H1 (cell line): ENCODE measurements at regions not wholly inside any gene's neighbourhood (a gene's known extent, or its start where the extent isn't known, plus 50 kb on each side); places are given as distances from the start of the nearest gene placed in this dataset.

Experiments used
- CTCF ChIA-PET: fragments of 300-600 bp; sonication (Branson Sonifier 250); formaldehyde crosslinking; loops from one replicate; lab custom pipeline; 2021; ENCODE audit not compliant: partially characterized antibody; lab: Charles Lee
- POLR2A ChIA-PET: fragments of 300-600 bp; sonication (Branson Sonifier 250); formaldehyde crosslinking; loops from one replicate; lab custom pipeline; 2021; ENCODE audit warnings: inconsistent platforms; ENCODE audit not compliant: partially characterized antibody; lab: Charles Lee
- DNase-seq, 2 experiments: peaks; one replicate each; pipeline versions ENCODE4 v3.0.0 to v3.0.0-alpha.2; 2010 to 2022; ENCODE audit warnings: low spot score in 2 of 2, low read depth in 1 of 2, mixed read lengths in 1 of 2
- FAIRE-seq: peaks from 2 replicates; lab custom pipeline; 2011; peaks lifted over from hg19 to GRCh38; lab: Jason Lieb, UNC
- H2AFZ ChIP-seq: 2 replicates; pipeline ENCODE4 v1.8.1; 2012; ENCODE audit warnings: low read length, inconsistent platforms
- H2AK5ac ChIP-seq: 2 replicates; pipeline ENCODE4 v1.6.1; 2013; ENCODE audit warnings: low read depth, low read length
- H2BK120ac ChIP-seq: replicated peaks from 2 replicates; pipeline ENCODE3; 2013; ENCODE audit warnings: low read depth, low read length, inconsistent platforms
- H2BK12ac ChIP-seq: 2 replicates; pipeline ENCODE4 v1.6.1; 2013; ENCODE audit warnings: low read depth, low read length
- H2BK15ac ChIP-seq: 2 replicates; pipeline ENCODE4 v1.6.1; 2013; ENCODE audit warnings: low read length
- H2BK20ac ChIP-seq: 2 replicates; pipeline ENCODE4 v1.6.1; 2013; ENCODE audit warnings: low read length
- H2BK5ac ChIP-seq: 2 replicates; pipeline ENCODE4 v1.6.1; 2013; ENCODE audit warnings: low read depth, low read length
- H3K14ac ChIP-seq: 2 replicates; pipeline ENCODE4 v1.6.1; 2013; ENCODE audit warnings: inconsistent platforms; ENCODE audit not compliant: insufficient read length
- H3K18ac ChIP-seq: 2 replicates; pipeline ENCODE4 v1.6.1; 2013; ENCODE audit warnings: low read length; ENCODE audit errors: extremely low read depth
- H3K23ac ChIP-seq: 2 replicates; pipeline ENCODE4 v1.6.1; 2013; ENCODE audit warnings: inconsistent platforms; ENCODE audit not compliant: insufficient read length
- H3K23me2 ChIP-seq: 2 replicates; pipeline ENCODE4 v1.6.1; 2013; ENCODE audit warnings: low read depth, low read length
- H3K27ac ChIP-seq: 2 replicates; pipeline ENCODE4 v1.6.1; 2011; ENCODE audit warnings: low read depth, low read length, inconsistent platforms
- H3K27me3 ChIP-seq, 4 experiments: replicated peaks in 1 of 4; 1 replicate in 1 of 4; 2 replicates in 3 of 4; pipeline versions ENCODE4 v1.6.1 to v1.8.1; 2011 to 2013; ENCODE audit warnings: low read length in 3 of 4, mild to moderate bottlenecking in 3 of 4, inconsistent platforms in 2 of 4, mixed read lengths in 2 of 4, moderate library complexity in 1 of 4; ENCODE audit not compliant: control insufficient read depth in 3 of 4, insufficient read depth in 3 of 4; ENCODE audit errors: extremely low read depth in 1 of 4
- H3K36me3 ChIP-seq, 4 experiments: 2 replicates each; pipeline versions ENCODE4 v1.6.1 to v1.8.1; 2011 to 2013; ENCODE audit warnings: mild to moderate bottlenecking in 4 of 4, low read length in 3 of 4, moderate library complexity in 2 of 4, control low read depth in 1 of 4, inconsistent platforms in 1 of 4; ENCODE audit not compliant: insufficient read depth in 4 of 4, control insufficient read depth in 2 of 4
- H3K4ac ChIP-seq: replicated peaks from 2 replicates; pipeline ENCODE3; 2013; ENCODE audit warnings: low read length, low read depth, mixed read lengths, inconsistent platforms; ENCODE audit not compliant: insufficient read length
- H3K4me1 ChIP-seq, 4 experiments: replicated peaks in 1 of 4; 1 replicate in 1 of 4; 2 replicates in 3 of 4; pipeline versions ENCODE4 v1.6.1 to v1.8.1; 2011 to 2013; ENCODE audit warnings: low read length in 3 of 4, inconsistent platforms in 2 of 4, mixed read lengths in 1 of 4; ENCODE audit not compliant: insufficient read depth in 4 of 4, control insufficient read depth in 3 of 4
- H3K4me2 ChIP-seq, 2 experiments: 2 replicates each; pipeline versions ENCODE4 v1.6.1 to v1.8.1; 2011 to 2013; ENCODE audit warnings: low read depth in 2 of 2, low read length in 2 of 2, control low read depth in 1 of 2, inconsistent platforms in 1 of 2, mild to moderate bottlenecking in 1 of 2; ENCODE audit not compliant: insufficient read depth in 1 of 2
- H3K4me3 ChIP-seq, 4 experiments: fragments of 200-600, 300-600 bp in 1 of 4; sonication (generic), shearing (Covaris generic), sonication (Bioruptor Twin) in 1 of 4; 2 replicates each; pipeline versions ENCODE4 v1.5.1 to v1.8.1; 2011 to 2016; ENCODE audit warnings: low read length in 4 of 4, low read depth in 3 of 4, control low read depth in 2 of 4, inconsistent platforms in 2 of 4, mild to moderate bottlenecking in 2 of 4, mixed read lengths in 1 of 4, moderate library complexity in 1 of 4; ENCODE audit not compliant: insufficient read depth in 2 of 4; ENCODE audit errors: extremely low read depth in 1 of 4
- H3K56ac ChIP-seq: replicated peaks from 2 replicates; pipeline ENCODE3; 2013; ENCODE audit warnings: low read depth, mild to moderate bottlenecking, mixed read lengths, low read length, inconsistent platforms; ENCODE audit not compliant: insufficient read length
- H3K79me1 ChIP-seq: 2 replicates; pipeline ENCODE4 v1.6.1; 2013; ENCODE audit warnings: low read depth, low read length, control low read depth
- H3K79me2 ChIP-seq, 2 experiments: 2 replicates each; pipeline versions ENCODE4 v1.6.1 to v1.8.1; 2012 to 2013; ENCODE audit warnings: low read length in 2 of 2, mild to moderate bottlenecking in 2 of 2, inconsistent platforms in 1 of 2; ENCODE audit not compliant: insufficient read depth in 2 of 2, control insufficient read depth in 1 of 2
- H3K9ac ChIP-seq, 4 experiments: replicated peaks in 1 of 4; 1 replicate in 1 of 4; 2 replicates in 3 of 4; pipeline versions ENCODE4 v1.6.1 to v1.8.1; 2011 to 2013; ENCODE audit warnings: low read depth in 3 of 4, low read length in 3 of 4, control low read depth in 2 of 4, mild to moderate bottlenecking in 2 of 4, moderate library complexity in 2 of 4, inconsistent platforms in 1 of 4; ENCODE audit errors: extremely low read depth in 1 of 4
- H3K9me3 ChIP-seq, 2 experiments: 2 replicates each; pipeline versions ENCODE4 v1.6.1 to v1.8.1; 2012 to 2013; ENCODE audit warnings: mild to moderate bottlenecking in 2 of 2, moderate library complexity in 2 of 2, control low read depth in 1 of 2, inconsistent platforms in 1 of 2, low read depth in 1 of 2, low read length in 1 of 2, mixed read lengths in 1 of 2; ENCODE audit not compliant: insufficient read depth in 2 of 2
- H4K20me1 ChIP-seq, 2 experiments: replicated peaks in 1 of 2; 2 replicates each; pipeline versions ENCODE3 to v1.8.1; 2011 to 2013; ENCODE audit warnings: inconsistent platforms in 2 of 2, low read length in 2 of 2, mild to moderate bottlenecking in 1 of 2; ENCODE audit not compliant: insufficient read depth in 2 of 2, control insufficient read depth in 1 of 2
- H4K5ac ChIP-seq: 2 replicates; pipeline ENCODE4 v1.6.1; 2013; ENCODE audit warnings: low read length, low read depth, mixed read lengths, inconsistent platforms; ENCODE audit not compliant: insufficient read length
- H4K8ac ChIP-seq: 2 replicates; pipeline ENCODE4 v1.8.0; 2013; ENCODE audit warnings: mild to moderate bottlenecking, moderate library complexity, low read length, inconsistent platforms; ENCODE audit not compliant: insufficient read depth; ENCODE audit errors: extremely low read depth
- H4K91ac ChIP-seq: replicated peaks from 2 replicates; pipeline ENCODE3; 2013; ENCODE audit warnings: low read length, mixed read lengths, inconsistent platforms; ENCODE audit not compliant: insufficient read length
- CHD1 ChIP-seq: IDR thresholded peaks from 2 replicates; pipeline ENCODE4 v1.6.1; 2012; ENCODE audit warnings: low read depth, low read length, improper control_type of control experiment
- EP300 ChIP-seq, 2 experiments: IDR thresholded peaks; 1 replicate in 1 of 2; 2 replicates in 1 of 2; pipeline ENCODE4 v1.6.1; 2011 to 2012; ENCODE audit warnings: low read depth in 2 of 2, low read length in 2 of 2, mild to moderate bottlenecking in 2 of 2, borderline replicate concordance in 1 of 2, inconsistent platforms in 1 of 2, moderate library complexity in 1 of 2
- GTF2F1 ChIP-seq: IDR thresholded peaks from 2 replicates; pipeline ENCODE4 v1.6.1; 2012; ENCODE audit warnings: low read depth, low read length, improper control_type of control experiment, borderline replicate concordance
- KDM4A ChIP-seq: IDR thresholded peaks from one replicate; pipeline ENCODE4 v1.7.1; 2012; ENCODE audit warnings: low read depth, mild to moderate bottlenecking, moderate library complexity, low read length, inconsistent platforms; ENCODE audit not compliant: severe bottlenecking
- NANOG ChIP-seq: IDR thresholded peaks from 2 replicates; pipeline ENCODE4 v1.6.1; 2011; ENCODE audit warnings: low read length, low read depth, mild to moderate bottlenecking, inconsistent platforms; ENCODE audit not compliant: insufficient read depth, poor library complexity, severe bottlenecking
- SAP30 ChIP-seq: fragments of 300-600 bp; sonication (generic); IDR thresholded peaks from 2 replicates; pipeline ENCODE4 v1.7.1; 2012; ENCODE audit warnings: low read length, moderate library complexity, mild to moderate bottlenecking, inconsistent platforms; ENCODE audit not compliant: insufficient read depth, insufficient replicate concordance
- SIRT6 ChIP-seq: IDR thresholded peaks from one replicate; pipeline ENCODE4 v1.7.1; 2012; ENCODE audit warnings: low read length, inconsistent platforms
- SP1 ChIP-seq: IDR thresholded peaks from 2 replicates; pipeline ENCODE4 v1.6.1; 2011; ENCODE audit warnings: low read depth, low read length
- SP2 ChIP-seq: IDR thresholded peaks from 2 replicates; pipeline ENCODE4 v1.6.1; 2012; ENCODE audit warnings: mild to moderate bottlenecking, low read length, inconsistent platforms
- TCF12 ChIP-seq: IDR thresholded peaks from 2 replicates; pipeline ENCODE4 v1.6.1; 2011; ENCODE audit warnings: low read depth, mild to moderate bottlenecking, low read length
- TEAD4 ChIP-seq: IDR thresholded peaks from 2 replicates; pipeline ENCODE4 v1.6.1; 2012; ENCODE audit warnings: low read depth, low read length, inconsistent platforms, mixed read lengths
- WGBS, 2 experiments: shearing (Covaris generic) in 1 of 2; methylation state at CpG; one replicate each; pipeline versions ENCODE4 v1.1.6 to v1.1.7; 2013 to 2015; ENCODE audit warnings: low lambda C conversion rate in 2 of 2, mixed read lengths in 2 of 2, inconsistent platforms in 1 of 2, low coverage in 1 of 2, missing lambda C conversion rate in 1 of 2; ENCODE audit not compliant: insufficient replicate concordance in 2 of 2, insufficient coverage in 1 of 2, insufficient read length in 1 of 2; ENCODE audit errors: extremely low coverage in 1 of 2, missing lambda C conversion rate in 1 of 2; 5-methylcytosine and 5-hydroxymethylcytosine counted together
- TF ChIP-seq, protein P1 (sequence below), 3 experiments: IDR thresholded peaks; 1 replicate in 2 of 3; 2 replicates in 1 of 3; pipeline versions ENCODE4 v1.5.1 to v1.6.1; 2011; ENCODE audit warnings: low read length in 3 of 3, mild to moderate bottlenecking in 3 of 3, inconsistent platforms in 2 of 3, low read depth in 1 of 3, moderate library complexity in 1 of 3; ENCODE audit not compliant: insufficient read depth in 1 of 3; ENCODE audit errors: control extremely low read depth in 1 of 3

DNA sequence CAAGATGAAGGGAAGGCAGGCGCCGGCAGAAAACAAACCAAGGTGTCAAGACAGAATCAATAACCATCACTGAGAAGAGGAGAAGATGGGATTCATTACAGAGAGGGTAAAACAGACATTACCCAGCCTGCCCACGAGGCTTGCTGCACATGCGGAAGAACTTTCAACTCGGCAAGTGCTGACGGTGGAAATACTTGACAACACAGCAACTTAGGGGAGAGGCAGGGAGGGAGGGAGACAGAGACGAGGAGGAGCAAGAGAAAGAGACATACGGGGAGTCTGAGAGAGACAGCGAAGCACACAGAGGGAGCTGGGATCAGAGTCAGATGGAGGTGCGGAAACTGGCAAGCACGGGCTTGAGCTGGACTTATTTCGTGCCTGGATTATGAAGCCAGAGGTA lies 129.3 kb upstream of the NECTIN1 start:
- H2BK5ac ChIP-seq: no peak overlapping the region
- H3K9me3 ChIP-seq: peaks cover 0 to 3% of the 10 kb centered on the region in 2 experiments; a peak in 1 of 4 replicates
- no peak overlapping the region for H4K8ac ChIP-seq
- H4K5ac ChIP-seq: no peak overlapping the region
- H2AK5ac ChIP-seq: no peak overlapping the region
- no peak overlapping the region for H2BK20ac ChIP-seq
- H2BK120ac ChIP-seq: no peak overlapping the region
- no peak overlapping the region for H3K56ac ChIP-seq
- H3K14ac ChIP-seq: no peak overlapping the region
- FAIRE-seq: no peak
- no peak overlapping the region for H3K9ac ChIP-seq
- 89% methylated on average over 12 of the region's 12 CpGs; no CpG with 5 or more reads in 1 of the 2 experiments for WGBS, 2 experiments
- no peaks in the 10 kb centered on the region; a peak in 2 of 7 replicates for H3K27me3 ChIP-seq
- H3K79me1 ChIP-seq: no peaks in the 10 kb centered on the region
- H3K4me2 ChIP-seq: no peak overlapping the region
- H2BK15ac ChIP-seq: no peak overlapping the region
- CTCF ChIA-PET: interaction anchor here (1.2 to 1.7 kb wide), 2 partner anchors 22 to 191 kb away, joined by 3 to 4 read pairs; no protein-coding TSS in a partner anchor
- H3K4me3 ChIP-seq: no peak overlapping the region
- no peak overlapping the region for H4K91ac ChIP-seq
- H3K79me2 ChIP-seq: no peaks in the 10 kb centered on the region
- H3K23ac ChIP-seq: no peak overlapping the region
- peaks cover 0 to 1% of the 10 kb centered on the region in 2 experiments for H4K20me1 ChIP-seq
- H2BK12ac ChIP-seq: no peak overlapping the region
- no peak overlapping the region for H3K27ac ChIP-seq
- no peak overlapping the region for H3K4ac ChIP-seq
- H3K4me1 ChIP-seq: no peaks in the 10 kb centered on the region
- H3K18ac ChIP-seq: no peak overlapping the region
- DNase-seq: no peak
- H3K36me3 ChIP-seq: no peaks in the 10 kb centered on the region
- no peak overlapping the region for H2AFZ ChIP-seq
- POLR2A ChIA-PET: no interaction called here
- H3K23me2 ChIP-seq: no peaks in the 10 kb centered on the region
- no peak for TF ChIP-seq SP2
- TF ChIP-seq EP300 (IDR thresholded peaks at IDR 0.05; ENCODE audit: borderline replicate concordance in 1 of 2, low read depth in 2 of 2, low read length in 2 of 2): no peak
- TF ChIP-seq NANOG: no peak
- TF ChIP-seq SIRT6: no peak
- no peak for TF ChIP-seq SP1
- no peak for TF ChIP-seq GTF2F1
- TF ChIP-seq TCF12: no peak
- TF ChIP-seq SAP30: no peak
- TF ChIP-seq CHD1: no peak
- TF ChIP-seq, protein P1, sequence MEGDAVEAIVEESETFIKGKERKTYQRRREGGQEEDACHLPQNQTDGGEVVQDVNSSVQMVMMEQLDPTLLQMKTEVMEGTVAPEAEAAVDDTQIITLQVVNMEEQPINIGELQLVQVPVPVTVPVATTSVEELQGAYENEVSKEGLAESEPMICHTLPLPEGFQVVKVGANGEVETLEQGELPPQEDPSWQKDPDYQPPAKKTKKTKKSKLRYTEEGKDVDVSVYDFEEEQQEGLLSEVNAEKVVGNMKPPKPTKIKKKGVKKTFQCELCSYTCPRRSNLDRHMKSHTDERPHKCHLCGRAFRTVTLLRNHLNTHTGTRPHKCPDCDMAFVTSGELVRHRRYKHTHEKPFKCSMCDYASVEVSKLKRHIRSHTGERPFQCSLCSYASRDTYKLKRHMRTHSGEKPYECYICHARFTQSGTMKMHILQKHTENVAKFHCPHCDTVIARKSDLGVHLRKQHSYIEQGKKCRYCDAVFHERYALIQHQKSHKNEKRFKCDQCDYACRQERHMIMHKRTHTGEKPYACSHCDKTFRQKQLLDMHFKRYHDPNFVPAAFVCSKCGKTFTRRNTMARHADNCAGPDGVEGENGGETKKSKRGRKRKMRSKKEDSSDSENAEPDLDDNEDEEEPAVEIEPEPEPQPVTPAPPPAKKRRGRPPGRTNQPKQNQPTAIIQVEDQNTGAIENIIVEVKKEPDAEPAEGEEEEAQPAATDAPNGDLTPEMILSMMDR (IDR thresholded peaks at IDR 0.05; ENCODE audit: control extremely low read depth in 1 of 3, insufficient read depth in 1 of 3, low read depth in 1 of 3, low read length in 3 of 3): no peak
- no peak for TF ChIP-seq TEAD4
- TF ChIP-seq KDM4A: no peak
